Ovary (tissue), 7 donors: ENCODE measurements at regions not wholly inside any gene's neighbourhood (a gene's known extent, or its start where the extent isn't known, plus 50 kb on each side); places are given as distances from the start of the nearest gene placed in this dataset.

Experiments used
- DNase-seq, 5 donors: peaks; one replicate each; pipeline ENCODE4 v3.0.0-alpha.2; 2019 to 2020
- H3K27ac ChIP-seq, 2 donors: fragments of 200-600 bp; one replicate each; pipeline versions ENCODE4 v1.5.1 to v1.8.0; 2019 to 2022
- H3K27me3 ChIP-seq: fragments of 200-600 bp; one replicate; pipeline ENCODE4 v1.8.0; 2022
- H3K36me3 ChIP-seq: fragments of 200-600 bp; sonication (generic); one replicate; pipeline ENCODE4 v1.5.1; 2019
- H3K4me1 ChIP-seq: one replicate; pipeline ENCODE4 v1.8.1; 2013; ENCODE audit warnings: mild to moderate bottlenecking, moderate library complexity; ENCODE audit not compliant: insufficient read depth
- H3K4me3 ChIP-seq: fragments of 200-600 bp; sonication (generic); one replicate; pipeline ENCODE4 v1.5.1; 2017
- H3K9me3 ChIP-seq, 2 donors: fragments of 200-600 bp in 1 of 2; sonication (generic) in 1 of 2; one replicate each; pipeline versions ENCODE4 v1.5.1 to v1.8.1; 2013 to 2019; ENCODE audit warnings: mild to moderate bottlenecking in 1 of 2, moderate library complexity in 1 of 2
- CTCF ChIP-seq, 3 donors: fragments of 450-650 bp in 2 of 3; fragments of 200-600 bp in 1 of 3; IDR thresholded peaks; one replicate each; pipeline versions ENCODE4 v1.5.1 to v1.8.0; 2016 to 2022; ENCODE audit warnings: antibody characterized with exemption in 3 of 3, mild to moderate bottlenecking in 1 of 3
- EP300 ChIP-seq: sonication (generic); formaldehyde crosslinking; IDR thresholded peaks from one replicate; pipeline ENCODE4 v1.6.1; 2017; ENCODE audit warnings: antibody characterized with exemption
- POLR2A ChIP-seq: fragments of 450-650 bp; IDR thresholded peaks from one replicate; pipeline ENCODE4 v1.6.1; 2017; ENCODE audit warnings: antibody characterized with exemption, mild to moderate bottlenecking, moderate library complexity
- WGBS, 3 donors: extraction: QIAGEN DNeasy Blood & Tissue Kit in 1 of 3; methylation state at CpG; one replicate each; pipeline versions ENCODE4 v1.1.5 to v1.1.7; 2013 to 2017; 5-methylcytosine and 5-hydroxymethylcytosine counted together
- intact Hi-C, 4 donors: fragments of 100-400 bp; cut with DNase I; formaldehyde crosslinking; loops; one replicate each; pipeline versions ENCODE4 v1.11.0 to v1.15.1; 2022 to 2023
- donor health status: DM: no; HTN: no; CAD: no; lungs with moderate emphysema.
- donor health status: DM: no; HTN: no; CAD: no.
- donor health status: Bipolar disorder and iron deficiency.
- donor health status: DM: no; HTN: no; CAD: no.
- donor health status: DM: yes; HTN: yes; CAD: no.

DNA sequence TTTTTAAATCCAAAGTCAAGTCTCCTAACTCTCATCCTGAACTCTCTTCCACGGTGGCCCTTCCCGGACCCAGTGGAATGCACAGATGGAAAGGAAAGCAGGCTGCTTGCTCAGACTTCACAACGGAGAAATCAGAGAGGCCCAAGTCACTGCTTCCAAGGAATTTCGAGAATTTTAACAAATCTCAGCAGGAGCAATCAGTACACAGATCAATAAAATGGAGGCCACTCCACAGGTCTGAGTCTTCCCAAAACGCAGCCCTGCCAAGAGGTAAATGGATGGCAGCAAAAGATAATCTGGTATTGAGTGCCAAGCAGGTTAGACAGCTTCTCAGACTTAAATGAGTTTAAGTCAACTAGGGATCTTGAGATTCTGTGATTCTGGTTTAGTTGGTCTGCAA is 81.1 kb upstream of the TIAM1 start:
- H3K9me3 ChIP-seq = no peaks in the 10 kb centered on the region
- WGBS, 3 donors = 30 to 37% (median 33%) methylated on average over 5 of the region's 5 CpGs
- no peak for TF ChIP-seq EP300
- TF ChIP-seq CTCF (IDR thresholded peaks at IDR 0.05) = no peak
- TF ChIP-seq POLR2A = no peak
- H3K4me3 ChIP-seq = no peak overlapping the region
- intact Hi-C loops = no loop called here
- no peaks in the 10 kb centered on the region for H3K4me1 ChIP-seq
- no peak overlapping the region for H3K27ac ChIP-seq
- DNase-seq = no peak
- H3K36me3 ChIP-seq = no peaks in the 10 kb centered on the region
- no peaks in the 10 kb centered on the region for H3K27me3 ChIP-seq

DNA sequence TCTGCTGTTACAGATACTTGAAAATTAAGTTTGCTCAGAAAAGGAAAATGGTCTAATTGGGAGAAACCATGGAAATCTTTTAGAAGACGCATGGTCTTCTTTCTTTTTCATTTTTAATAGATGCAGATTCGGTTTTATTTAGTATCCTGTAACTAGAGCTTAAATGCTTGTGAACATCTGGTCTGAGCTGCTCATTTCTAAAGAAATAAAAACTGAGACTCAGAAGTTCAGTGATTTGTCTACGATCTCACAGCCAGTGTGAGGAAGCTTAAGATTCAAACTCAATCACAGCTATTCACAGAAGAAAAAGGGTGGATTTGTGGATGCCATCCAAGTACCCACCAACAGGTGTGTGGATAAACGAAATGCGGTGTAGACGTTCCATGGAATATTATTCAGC is 80.0 kb upstream of the TIAM1 start:
- H3K4me3 ChIP-seq = no peak overlapping the region
- TF ChIP-seq POLR2A (no peak), CTCF (IDR thresholded peaks at IDR 0.05) (no peak), EP300 (no peak)
- no peaks in the 10 kb centered on the region for H3K9me3 ChIP-seq
- DNase-seq = no peak
- H3K27ac ChIP-seq = no peak overlapping the region
- intact Hi-C loops = no loop called here
- no peaks in the 10 kb centered on the region for H3K4me1 ChIP-seq
- WGBS, 3 donors = 19 to 49% (median 20%) methylated on average over 6 of the region's 6 CpGs
- H3K36me3 ChIP-seq = no peaks in the 10 kb centered on the region
- H3K27me3 ChIP-seq = no peaks in the 10 kb centered on the region

- H3K9me3 ChIP-seq = no peaks in the 10 kb centered on the region
- no peak overlapping the region for H3K27ac ChIP-seq
- H3K4me1 ChIP-seq = no peaks in the 10 kb centered on the region
- H3K4me3 ChIP-seq = no peak overlapping the region
- 94 to 96% (median 95%) methylated on average over 8 of the region's 8 CpGs for WGBS, 3 donors
- no peak for DNase-seq
- no peaks in the 10 kb centered on the region for H3K36me3 ChIP-seq
- no peaks in the 10 kb centered on the region for H3K27me3 ChIP-seq
- TF ChIP-seq CTCF (IDR thresholded peaks at IDR 0.05) = no peak
- no peak for TF ChIP-seq EP300
- TF ChIP-seq POLR2A = no peak
- intact Hi-C loops = no loop called here
Observed at GRCh38 chr21:31420988-31421387, 76.9 kb upstream of the TIAM1 start.

DNA sequence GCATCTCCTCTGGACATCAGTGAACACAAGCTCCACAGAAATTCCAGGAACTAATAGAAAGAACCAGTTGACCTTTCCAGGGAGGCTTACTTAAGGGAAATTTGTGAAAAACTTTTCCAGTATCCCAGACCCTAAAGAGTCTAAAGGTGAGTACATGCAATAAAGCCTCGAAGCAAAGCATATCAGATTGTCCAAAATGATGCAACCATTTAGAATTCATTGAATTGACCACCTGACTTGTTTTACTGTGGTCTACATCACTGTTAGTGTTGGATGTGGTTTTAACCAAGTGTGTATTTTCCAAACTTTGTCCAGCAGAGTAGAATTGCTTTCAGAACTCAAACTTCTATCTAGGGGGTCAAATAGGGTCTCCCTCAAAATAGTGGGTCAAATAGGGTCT is 76.3 kb upstream of the TIAM1 start:
- DNase-seq = no peak
- H3K4me1 ChIP-seq = no peaks in the 10 kb centered on the region
- no peaks in the 10 kb centered on the region for H3K27me3 ChIP-seq
- no peaks in the 10 kb centered on the region for H3K36me3 ChIP-seq
- 78 to 87% (median 81%) methylated on average over 1 of the region's 1 CpG for WGBS, 3 donors
- H3K9me3 ChIP-seq = no peaks in the 10 kb centered on the region
- TF ChIP-seq POLR2A (no peak), EP300 (no peak), CTCF (IDR thresholded peaks at IDR 0.05) (no peak)
- H3K4me3 ChIP-seq = no peak overlapping the region
- no peak overlapping the region for H3K27ac ChIP-seq
- intact Hi-C loops = no loop called here
